Peyer's patch (tissue), 4 donors: ENCODE measurements at regions not wholly inside any gene's neighbourhood (a gene's known extent, or its start where the extent isn't known, plus 50 kb on each side); places are given as distances from the start of the nearest gene placed in this dataset.
"Not testable (repeated sequence)": the region's sequence is repeated elsewhere in the genome, so short reads cannot be mapped to it uniquely, and the experiment has no call there.

ENCODE experiments used
- DNase-seq, 3 donors: peaks; one replicate each; pipeline ENCODE4 v3.0.0-alpha.2; 2017 to 2019
- H3K27ac ChIP-seq, 4 donors: fragments of 200-600 bp; sonication (generic); one replicate each; pipeline ENCODE4 v1.5.1; 2016 to 2019
- H3K27me3 ChIP-seq, 2 donors: fragments of 200-600 bp; sonication (generic); one replicate each; pipeline ENCODE4 v1.5.1; 2019
- H3K36me3 ChIP-seq, 3 donors: fragments of 200-600 bp; sonication (generic); one replicate each; pipeline ENCODE4 v1.5.1; 2016 to 2019
- H3K4me1 ChIP-seq, 4 donors: fragments of 200-600 bp; sonication (generic); one replicate each; pipeline ENCODE4 v1.5.1; 2016 to 2019
- H3K4me3 ChIP-seq, 4 donors: fragments of 200-600 bp; sonication (generic); 1 replicate in 3 of 4; 2 replicates in 1 of 4; pipeline ENCODE4 v1.5.1; 2016 to 2019; ENCODE audit warnings: mild to moderate bottlenecking in 1 of 4
- H3K9me3 ChIP-seq, 4 donors: fragments of 200-600 bp; sonication (generic); one replicate each; pipeline ENCODE4 v1.5.1; 2016 to 2019; ENCODE audit warnings: mild to moderate bottlenecking in 1 of 4
- CTCF ChIP-seq, 6 experiments: fragments of 450-650 bp in 4 of 6; fragments of 200-600 bp in 2 of 6; sonication (generic) in 1 of 6; IDR thresholded peaks; one replicate each; pipeline ENCODE4 v1.5.1; 2017 to 2019; ENCODE audit warnings: antibody characterized with exemption in 6 of 6, mild to moderate bottlenecking in 3 of 6, moderate library complexity in 1 of 6
- POLR2A ChIP-seq, 2 donors: fragments of 450-650 bp; IDR thresholded peaks; one replicate each; pipeline ENCODE4 v1.5.1; 2017; ENCODE audit warnings: antibody characterized with exemption in 2 of 2, mild to moderate bottlenecking in 2 of 2, moderate library complexity in 2 of 2

DNA sequence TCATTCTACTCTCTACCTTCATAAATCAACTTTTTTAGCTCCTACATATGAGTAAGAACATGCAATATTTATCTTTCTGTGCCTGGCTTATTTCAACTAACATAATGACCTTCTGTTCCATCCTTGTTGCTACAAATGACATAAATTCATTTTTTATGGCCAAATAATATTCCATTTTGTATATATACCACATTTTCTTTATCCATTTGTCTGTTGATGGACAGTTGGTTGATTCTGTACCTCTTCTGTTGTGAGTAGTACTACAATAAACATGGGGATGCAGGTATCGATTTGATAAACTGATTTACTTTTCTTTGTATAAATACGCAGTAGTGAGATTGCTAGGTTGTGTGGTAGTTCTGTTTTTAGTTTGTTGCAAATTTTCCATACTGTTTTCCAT is 279.5 kb upstream of the NFIA start:
- Histone ChIP-seq H3K4me3 (no peak overlapping the region), H3K36me3 (no peaks in the 10 kb centered on the region), H3K9me3 (no peaks in the 10 kb centered on the region), H3K27me3 (no peaks in the 10 kb centered on the region), H3K4me1 (no peaks in the 10 kb centered on the region), H3K27ac (no peak overlapping the region)
- no peak for DNase-seq
- TF ChIP-seq CTCF (IDR thresholded peaks at IDR 0.05) (no peak), POLR2A (IDR thresholded peaks at IDR 0.05) (no peak)

DNA sequence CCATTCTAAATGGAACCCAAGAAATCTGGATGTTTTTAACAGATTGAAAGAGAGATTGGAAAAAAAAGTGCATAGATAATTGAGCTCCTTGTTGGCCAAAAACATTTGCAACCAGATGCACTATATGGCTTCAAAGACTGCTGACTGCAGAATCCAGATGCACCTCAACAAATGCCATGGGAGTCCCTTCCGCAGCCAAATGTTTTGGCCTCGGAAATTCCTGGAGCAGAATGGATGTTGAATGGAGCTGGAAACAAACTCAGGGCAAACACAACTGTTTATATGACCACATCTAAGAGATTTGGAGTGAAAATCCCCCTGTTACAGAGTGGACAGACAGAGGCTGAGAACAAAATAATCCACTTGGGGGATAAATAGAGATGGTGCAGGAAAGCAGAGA is 285.0 kb upstream of the NFIA start:
- Histone ChIP-seq H3K27me3 (no peaks in the 10 kb centered on the region), H3K4me3 (no peak overlapping the region), H3K36me3 (no peaks in the 10 kb centered on the region), H3K4me1 (no peaks in the 10 kb centered on the region), H3K9me3 (no peaks in the 10 kb centered on the region), H3K27ac (no peak overlapping the region)
- no peak for TF ChIP-seq POLR2A (IDR thresholded peaks at IDR 0.05)
- TF ChIP-seq CTCF (IDR thresholded peaks at IDR 0.05) = no peak
- no peak for DNase-seq

- TF ChIP-seq CTCF (IDR thresholded peaks at IDR 0.05) (no peak), POLR2A (IDR thresholded peaks at IDR 0.05) (no peak)
- Histone ChIP-seq H3K4me1 (no peaks in the 10 kb centered on the region), H3K27ac (no peak overlapping the region), H3K27me3 (no peaks in the 10 kb centered on the region), H3K9me3 (no peaks in the 10 kb centered on the region), H3K36me3 (no peaks in the 10 kb centered on the region), H3K4me3 (no peak overlapping the region)
- DNase-seq = no peak
Measured at GRCh38 chr1:60791226-60791625, 291.1 kb upstream of the NFIA start.

DNA sequence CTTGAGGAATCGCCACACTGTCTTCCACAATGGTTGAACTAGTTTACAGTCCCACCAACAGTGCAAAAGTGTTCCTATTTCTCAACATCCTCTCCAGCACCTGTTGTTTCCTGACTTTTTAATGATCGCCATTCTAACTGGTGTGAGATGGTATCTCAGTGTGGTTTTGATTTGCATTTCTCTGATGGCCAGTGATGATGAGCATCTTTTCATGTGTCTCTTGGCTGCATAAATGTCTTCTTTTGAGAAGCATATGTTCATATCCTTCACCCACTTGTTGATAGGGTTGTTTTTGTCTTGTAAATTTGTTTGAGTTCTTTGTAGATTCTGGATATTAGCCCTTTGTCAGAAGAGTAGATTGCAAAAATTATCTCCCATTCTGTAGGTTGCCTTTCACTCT is 309.3 kb upstream of the NFIA start:
- H3K4me3 ChIP-seq, H3K36me3 ChIP-seq, H3K4me1 ChIP-seq, H3K27me3 ChIP-seq, H3K9me3 ChIP-seq, DNase-seq, H3K27ac ChIP-seq: not testable (repeated sequence)

DNA sequence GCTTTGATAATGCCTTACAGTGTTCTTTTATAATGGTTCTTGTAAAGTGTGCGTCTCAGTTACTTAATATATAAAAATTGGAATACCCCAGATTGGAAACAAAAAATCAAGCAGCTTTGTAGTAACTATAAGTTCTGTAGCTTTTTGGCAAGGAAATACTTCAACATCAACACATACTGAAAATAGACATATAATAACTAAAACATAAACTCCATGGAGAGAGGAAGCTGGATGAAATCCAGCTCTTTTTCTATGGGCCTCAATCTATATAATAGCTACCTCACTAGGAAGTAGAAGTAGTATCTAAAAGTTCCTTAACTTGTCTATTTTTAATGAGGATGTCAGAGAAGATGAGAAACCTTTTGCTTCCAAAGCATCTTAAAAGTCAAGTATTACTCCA is 313.3 kb upstream of the NFIA start:
- no peak for TF ChIP-seq POLR2A (IDR thresholded peaks at IDR 0.05)
- TF ChIP-seq CTCF (IDR thresholded peaks at IDR 0.05) = no peak
- DNase-seq = no peak
- Histone ChIP-seq H3K4me1 (no peaks in the 10 kb centered on the region), H3K27ac (no peak overlapping the region), H3K27me3 (no peaks in the 10 kb centered on the region), H3K36me3 (no peaks in the 10 kb centered on the region), H3K9me3 (no peaks in the 10 kb centered on the region), H3K4me3 (no peak overlapping the region)

DNA sequence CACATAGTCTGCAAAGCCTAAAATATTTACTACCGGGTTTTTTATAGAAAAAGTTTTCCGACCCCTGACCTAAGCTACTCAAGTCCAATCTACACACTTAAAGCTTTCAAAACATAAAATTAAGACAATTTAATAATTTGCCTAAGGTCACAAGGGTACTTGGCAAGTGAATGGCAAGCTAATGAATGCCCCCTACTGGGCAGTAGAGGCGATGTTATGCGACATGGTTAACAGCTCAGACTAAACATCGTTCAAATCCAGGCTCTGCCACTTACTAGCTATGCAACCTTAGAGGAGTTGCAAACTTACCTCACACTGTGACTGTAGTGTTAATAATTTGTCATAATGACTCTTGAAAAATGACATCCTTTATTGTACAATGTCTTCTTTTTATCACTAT is 317.2 kb upstream of the NFIA start:
- TF ChIP-seq POLR2A (IDR thresholded peaks at IDR 0.05) (no peak), CTCF (IDR thresholded peaks at IDR 0.05) (peak in 4 of 6 experiments; percentile 28 to 43 (median 34))

More for the DNA sequence above, 317.2 kb upstream of the NFIA start:
- no peak overlapping the region for H3K4me3 ChIP-seq
- no peak for DNase-seq
- H3K27ac ChIP-seq = no peak overlapping the region
- no peaks in the 10 kb centered on the region for H3K4me1 ChIP-seq
- no peaks in the 10 kb centered on the region for H3K9me3 ChIP-seq
- no peaks in the 10 kb centered on the region for H3K36me3 ChIP-seq
- H3K27me3 ChIP-seq = no peaks in the 10 kb centered on the region
